ENCODE measurements at regions not wholly inside any gene's neighbourhood (a gene's known extent, or its start where the extent isn't known, plus 50 kb on each side); places are given as distances from the start of the nearest gene placed in this dataset.
"Not testable (repeated sequence)": the region's sequence is repeated elsewhere in the genome, so short reads cannot be mapped to it uniquely, and the experiment has no call there.

- H3K36me3 Mint-ChIP-seq = no peaks in the 10 kb centered on the region
- CTCF ChIA-PET = no interaction called here
- intact Hi-C loops (cut with micrococcal nuclease) = no loop called here
- H3K4me1 Mint-ChIP-seq (ENCODE audit: low read depth) = no peaks in the 10 kb centered on the region
- no peak for DNase-seq
- H3K27ac Mint-ChIP-seq = no peak overlapping the region
- peaks cover 8% of the 10 kb centered on the region for H3K9me3 Mint-ChIP-seq
- no peaks in the 10 kb centered on the region for H3K27me3 Mint-ChIP-seq
- no peak overlapping the region for H3K4me3 Mint-ChIP-seq
- POLR2A ChIA-PET = no interaction called here
Measured at GRCh38 chr3:86887876-86888275, 103.1 kb downstream of the VGLL3 start.

- intact Hi-C loops (cut with micrococcal nuclease) = no loop called here
- ChIA-PET CTCF (no interaction called here), POLR2A (no interaction called here)
- no peak for DNase-seq
- H3K9me3 Mint-ChIP-seq = peaks cover 5% of the 10 kb centered on the region
- no peaks in the 10 kb centered on the region for H3K36me3 Mint-ChIP-seq
- H3K4me3 Mint-ChIP-seq = no peak overlapping the region
- no peaks in the 10 kb centered on the region for H3K27me3 Mint-ChIP-seq
- H3K27ac Mint-ChIP-seq = no peak overlapping the region
- H3K4me1 Mint-ChIP-seq (ENCODE audit: low read depth) = no peaks in the 10 kb centered on the region
Measured at GRCh38 chr3:86880066-86880465, 110.9 kb downstream of the VGLL3 start.

GRCh38 chr3:86876504-86877181, 114.3 kb downstream of the VGLL3 start:
- POLR2A ChIA-PET; H3K36me3 Mint-ChIP-seq; CTCF ChIA-PET; H3K4me1 Mint-ChIP-seq (ENCODE audit: low read depth); H3K27me3 Mint-ChIP-seq; intact Hi-C loops (cut with micrococcal nuclease); DNase-seq; H3K27ac Mint-ChIP-seq; H3K4me3 Mint-ChIP-seq: not testable (repeated sequence)
- H3K9me3 Mint-ChIP-seq = peaks cover 19% of the 10 kb centered on the region

GRCh38 chr3:86874790-86875189, 116.2 kb downstream of the VGLL3 start:
- H3K36me3 Mint-ChIP-seq; H3K4me3 Mint-ChIP-seq; H3K4me1 Mint-ChIP-seq (ENCODE audit: low read depth); DNase-seq; CTCF ChIA-PET; intact Hi-C loops (cut with micrococcal nuclease); H3K27me3 Mint-ChIP-seq; POLR2A ChIA-PET; H3K27ac Mint-ChIP-seq: not testable (repeated sequence)
- peaks cover 21% of the 10 kb centered on the region for H3K9me3 Mint-ChIP-seq

GRCh38 chr3:86869566-86869965, 121.4 kb downstream of the VGLL3 start:
- Mint-ChIP-seq H3K27me3 (no peaks in the 10 kb centered on the region), H3K27ac (no peak overlapping the region), H3K9me3 (peaks cover 18% of the 10 kb centered on the region), H3K4me1 (ENCODE audit: low read depth) (no peaks in the 10 kb centered on the region), H3K36me3 (no peaks in the 10 kb centered on the region), H3K4me3 (no peak overlapping the region)
- ChIA-PET POLR2A (no interaction called here), CTCF (no interaction called here)
- DNase-seq = no peak
- intact Hi-C loops (cut with micrococcal nuclease) = no loop called here

- POLR2A ChIA-PET = no interaction called here
Measured at GRCh38 chr3:86867982-86868381, 123.0 kb downstream of the VGLL3 start.

GRCh38 chr3:86865506-86865905, 125.4 kb downstream of the VGLL3 start:
- H3K9me3 Mint-ChIP-seq = peaks cover 3% of the 10 kb centered on the region
- ChIA-PET POLR2A (no interaction called here), CTCF (no interaction called here)
- H3K36me3 Mint-ChIP-seq = no peaks in the 10 kb centered on the region
- H3K27me3 Mint-ChIP-seq = no peaks in the 10 kb centered on the region
- no peak overlapping the region for H3K4me3 Mint-ChIP-seq
- no peaks in the 10 kb centered on the region for H3K4me1 Mint-ChIP-seq (ENCODE audit: low read depth)
- no peak overlapping the region for H3K27ac Mint-ChIP-seq
- no peak for DNase-seq
- intact Hi-C loops (cut with micrococcal nuclease) = no loop called here

More at GRCh38 chr3:86867982-86868381, 123.0 kb downstream of the VGLL3 start:
- H3K27me3 Mint-ChIP-seq = no peaks in the 10 kb centered on the region
- H3K4me1 Mint-ChIP-seq (ENCODE audit: low read depth) = no peaks in the 10 kb centered on the region
- peaks cover 5% of the 10 kb centered on the region for H3K9me3 Mint-ChIP-seq
- no peaks in the 10 kb centered on the region for H3K36me3 Mint-ChIP-seq
- intact Hi-C loops (cut with micrococcal nuclease) = no loop called here
- CTCF ChIA-PET = no interaction called here
- H3K4me3 Mint-ChIP-seq = no peak overlapping the region
- no peak for DNase-seq
- no peak overlapping the region for H3K27ac Mint-ChIP-seq

GRCh38 chr3:86856711-86857110, 134.2 kb downstream of the VGLL3 start:
- no peak overlapping the region for H3K4me3 Mint-ChIP-seq
- ChIA-PET POLR2A (no interaction called here), CTCF (no interaction called here)
- H3K4me1 Mint-ChIP-seq (ENCODE audit: low read depth) = no peaks in the 10 kb centered on the region
- H3K27me3 Mint-ChIP-seq = no peaks in the 10 kb centered on the region
- DNase-seq = no peak
- H3K36me3 Mint-ChIP-seq = no peaks in the 10 kb centered on the region
- H3K9me3 Mint-ChIP-seq = no peaks in the 10 kb centered on the region
- no peak overlapping the region for H3K27ac Mint-ChIP-seq
- intact Hi-C loops (cut with micrococcal nuclease) = no loop called here

- no peak overlapping the region for H3K27ac Mint-ChIP-seq
- H3K9me3 Mint-ChIP-seq = no peaks in the 10 kb centered on the region
- H3K27me3 Mint-ChIP-seq = no peaks in the 10 kb centered on the region
- no peaks in the 10 kb centered on the region for H3K4me1 Mint-ChIP-seq (ENCODE audit: low read depth)
- intact Hi-C loops (cut with micrococcal nuclease) = no loop called here
- DNase-seq = no peak
- no peak overlapping the region for H3K4me3 Mint-ChIP-seq
- ChIA-PET POLR2A (no interaction called here), CTCF (no interaction called here)
- no peaks in the 10 kb centered on the region for H3K36me3 Mint-ChIP-seq
Measured at GRCh38 chr3:86849991-86850390, 141.0 kb downstream of the VGLL3 start.

- no peak for DNase-seq
- ChIA-PET POLR2A (no interaction called here), CTCF (no interaction called here)
- Mint-ChIP-seq H3K9me3 (no peaks in the 10 kb centered on the region), H3K4me3 (no peak overlapping the region), H3K27me3 (no peaks in the 10 kb centered on the region), H3K4me1 (ENCODE audit: low read depth) (no peaks in the 10 kb centered on the region), H3K27ac (no peak overlapping the region), H3K36me3 (no peaks in the 10 kb centered on the region)
- intact Hi-C loops (cut with micrococcal nuclease) = no loop called here
Measured at GRCh38 chr3:86845726-86846125, 145.2 kb downstream of the VGLL3 start.

GRCh38 chr3:86838927-86839326, 152.0 kb downstream of the VGLL3 start:
- DNase-seq = no peak
- H3K27me3 Mint-ChIP-seq = no peaks in the 10 kb centered on the region
- ChIA-PET CTCF (no interaction called here), POLR2A (no interaction called here)
- intact Hi-C loops (cut with micrococcal nuclease) = no loop called here
- peaks cover 6% of the 10 kb centered on the region for H3K9me3 Mint-ChIP-seq
- H3K27ac Mint-ChIP-seq = no peak overlapping the region
- H3K4me3 Mint-ChIP-seq = no peak overlapping the region
- no peaks in the 10 kb centered on the region for H3K4me1 Mint-ChIP-seq (ENCODE audit: low read depth)
- no peaks in the 10 kb centered on the region for H3K36me3 Mint-ChIP-seq

GRCh38 chr3:86837871-86838270, 153.1 kb downstream of the VGLL3 start:
- intact Hi-C loops (cut with micrococcal nuclease) = no loop called here
- H3K36me3 Mint-ChIP-seq = no peaks in the 10 kb centered on the region
- POLR2A ChIA-PET = no interaction called here
- peaks cover 6% of the 10 kb centered on the region for H3K9me3 Mint-ChIP-seq
- DNase-seq = no peak
- CTCF ChIA-PET = no interaction called here
- no peak overlapping the region for H3K4me3 Mint-ChIP-seq
- no peak overlapping the region for H3K27ac Mint-ChIP-seq
- H3K4me1 Mint-ChIP-seq (ENCODE audit: low read depth) = no peaks in the 10 kb centered on the region
- H3K27me3 Mint-ChIP-seq = no peaks in the 10 kb centered on the region

- ChIA-PET POLR2A (no interaction called here), CTCF (no interaction called here)
- intact Hi-C loops (cut with micrococcal nuclease) = no loop called here
- Mint-ChIP-seq H3K9me3 (no peaks in the 10 kb centered on the region), H3K36me3 (no peaks in the 10 kb centered on the region), H3K27me3 (no peaks in the 10 kb centered on the region), H3K4me3 (no peak overlapping the region), H3K27ac (no peak overlapping the region), H3K4me1 (ENCODE audit: low read depth) (no peaks in the 10 kb centered on the region)
- no peak for DNase-seq
Measured at GRCh38 chr3:86830566-86830965, 160.4 kb downstream of the VGLL3 start.

- H3K4me1 Mint-ChIP-seq (ENCODE audit: low read depth) = no peaks in the 10 kb centered on the region
- intact Hi-C loops (cut with micrococcal nuclease) = no loop called here
- H3K27me3 Mint-ChIP-seq = no peaks in the 10 kb centered on the region
- no peak for DNase-seq
- no peak overlapping the region for H3K27ac Mint-ChIP-seq
- no peaks in the 10 kb centered on the region for H3K36me3 Mint-ChIP-seq
- POLR2A ChIA-PET = no interaction called here
- H3K4me3 Mint-ChIP-seq = no peak overlapping the region
- CTCF ChIA-PET = no interaction called here
- H3K9me3 Mint-ChIP-seq = no peaks in the 10 kb centered on the region
Measured at GRCh38 chr3:86828751-86829150, 162.2 kb downstream of the VGLL3 start.

Data from activated CD4-positive, alpha-beta memory T cell treated with anti-CD3 and anti-CD28 coated beads for 36 hours (primary cell).